ENCODE measurements at regions not wholly inside any gene's neighbourhood (a gene's known extent, or its start where the extent isn't known, plus 50 kb on each side); places are given as distances from the start of the nearest gene placed in this dataset.

DNA sequence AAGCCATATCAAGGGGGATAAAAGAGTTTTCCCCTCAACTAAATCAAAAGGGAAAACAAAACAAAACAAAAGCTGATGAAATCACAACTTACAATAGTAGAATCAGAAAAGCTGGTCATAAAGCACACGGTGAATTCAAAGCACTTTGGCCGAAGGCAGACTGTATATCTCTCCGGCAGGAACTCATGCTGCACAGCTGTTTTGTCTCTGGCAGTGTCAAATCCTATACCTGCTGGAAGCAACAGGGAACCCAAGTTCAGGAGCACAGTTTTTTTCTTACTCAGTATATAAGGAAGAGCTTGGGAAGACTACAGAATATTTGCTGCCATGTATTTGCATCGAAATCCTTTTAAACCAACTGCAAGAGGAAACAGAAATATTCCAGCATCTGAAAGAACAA lies 213.7 kb downstream of the RFC3 start:
- H3K4me3 ChIP-seq (ENCODE audit: low read depth, low read length), result no peak overlapping the region
- no peak overlapping the region for H3K9ac ChIP-seq (ENCODE audit: low read depth, low read length)
- H3K36me3 ChIP-seq (ENCODE audit: control insufficient read depth, insufficient read depth, low read length), result no peaks in the 10 kb centered on the region
- H3K4me1 ChIP-seq (ENCODE audit: control insufficient read depth, insufficient read depth, low read length), result no peaks in the 10 kb centered on the region
- no peaks in the 10 kb centered on the region for H3K27me3 ChIP-seq (ENCODE audit: control insufficient read depth, insufficient read depth, low read length)
- no peaks in the 10 kb centered on the region for H3K9me3 ChIP-seq (ENCODE audit: control insufficient read depth, insufficient read depth, low read length)

DNA sequence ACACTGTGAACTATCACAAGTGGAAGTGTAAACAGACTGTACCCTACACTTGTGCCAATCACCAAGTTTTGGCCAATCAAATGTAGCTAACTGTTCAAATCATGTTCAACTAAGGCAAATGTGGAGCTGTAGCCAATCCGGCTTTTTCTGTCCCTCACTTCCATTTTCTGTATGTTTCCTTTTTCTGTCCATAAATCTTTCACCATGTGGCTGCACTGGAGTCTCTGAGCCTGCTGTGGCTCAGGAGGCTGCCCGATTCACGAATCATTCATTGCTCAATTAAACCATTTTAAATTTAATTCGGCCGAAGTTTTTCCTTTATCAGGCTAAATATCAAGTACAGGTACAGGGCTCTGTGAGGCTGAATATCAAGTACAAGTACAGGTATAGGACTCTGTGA lies 216.5 kb downstream of the RFC3 start:
- H3K4me3 ChIP-seq (ENCODE audit: low read depth, low read length), result no peak overlapping the region
- H3K9me3 ChIP-seq (ENCODE audit: control insufficient read depth, insufficient read depth, low read length), result no peaks in the 10 kb centered on the region
- no peaks in the 10 kb centered on the region for H3K36me3 ChIP-seq (ENCODE audit: control insufficient read depth, insufficient read depth, low read length)
- no peaks in the 10 kb centered on the region for H3K4me1 ChIP-seq (ENCODE audit: control insufficient read depth, insufficient read depth, low read length)
- no peaks in the 10 kb centered on the region for H3K27me3 ChIP-seq (ENCODE audit: control insufficient read depth, insufficient read depth, low read length)
- H3K9ac ChIP-seq (ENCODE audit: low read depth, low read length), result no peak overlapping the region

DNA sequence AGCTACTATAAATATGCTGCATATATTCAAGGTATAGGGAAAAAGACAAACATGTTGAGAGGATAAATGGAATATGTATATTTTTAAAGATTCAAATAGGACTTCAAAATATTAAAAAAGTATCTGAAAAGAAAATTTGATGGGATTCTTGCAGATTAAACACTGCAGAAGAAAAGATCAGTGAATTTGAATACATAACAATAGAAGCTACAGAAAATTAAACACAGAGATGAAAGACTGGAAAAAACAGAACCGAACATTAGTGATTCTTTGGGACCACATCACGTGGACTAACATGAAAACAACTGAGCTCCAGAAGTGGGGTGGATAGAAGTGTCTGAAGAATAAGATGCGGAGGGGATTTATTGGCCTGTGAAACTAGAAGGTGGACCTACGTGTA lies 217.2 kb downstream of the RFC3 start:
- no peak overlapping the region for H3K4me3 ChIP-seq (ENCODE audit: low read depth, low read length)

DNA sequence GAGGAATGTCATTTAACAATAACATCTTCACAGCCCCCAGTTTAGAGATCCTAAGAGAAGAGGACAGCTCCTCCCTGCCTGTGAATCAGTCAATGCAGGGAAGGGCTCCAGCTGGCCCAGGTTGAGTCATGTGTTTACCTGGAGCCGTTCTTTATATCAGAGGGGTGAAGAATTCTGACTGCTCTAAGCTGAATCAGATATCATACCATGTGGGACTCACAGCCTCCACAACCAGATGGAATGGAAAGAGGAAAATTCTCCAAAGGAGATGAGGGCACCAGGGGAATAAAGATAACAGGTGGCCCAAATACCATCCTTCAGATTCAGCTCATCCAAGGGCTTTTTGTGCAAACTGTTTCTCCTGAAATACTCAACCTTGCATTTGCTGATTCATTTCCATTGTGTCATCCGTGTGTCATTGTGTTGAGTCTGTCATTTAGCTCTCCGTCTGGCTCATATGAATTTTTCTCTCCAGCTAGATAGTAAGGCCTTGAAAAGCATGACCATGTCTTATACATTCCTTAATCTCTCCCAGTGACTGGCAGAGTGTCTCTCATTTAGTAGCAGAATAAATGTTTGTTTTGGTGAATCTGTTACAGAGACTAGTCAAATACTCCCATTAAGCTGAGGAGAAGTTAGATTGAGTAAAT lies 217.9 kb downstream of the RFC3 start:
- H3K4me3 ChIP-seq (ENCODE audit: low read depth, low read length), result no peak overlapping the region
- no peak overlapping the region for H3K9ac ChIP-seq (ENCODE audit: low read depth, low read length)
- no peaks in the 10 kb centered on the region for H3K36me3 ChIP-seq (ENCODE audit: control insufficient read depth, insufficient read depth, low read length)
- no peaks in the 10 kb centered on the region for H3K4me1 ChIP-seq (ENCODE audit: control insufficient read depth, insufficient read depth, low read length)
- H3K27me3 ChIP-seq (ENCODE audit: control insufficient read depth, insufficient read depth, low read length), result no peaks in the 10 kb centered on the region
- no peaks in the 10 kb centered on the region for H3K9me3 ChIP-seq (ENCODE audit: control insufficient read depth, insufficient read depth, low read length)

More for the DNA sequence above, 217.2 kb downstream of the RFC3 start:
- H3K4me1 ChIP-seq (ENCODE audit: control insufficient read depth, insufficient read depth, low read length), result no peaks in the 10 kb centered on the region
- no peaks in the 10 kb centered on the region for H3K36me3 ChIP-seq (ENCODE audit: control insufficient read depth, insufficient read depth, low read length)
- no peaks in the 10 kb centered on the region for H3K9me3 ChIP-seq (ENCODE audit: control insufficient read depth, insufficient read depth, low read length)
- H3K9ac ChIP-seq (ENCODE audit: low read depth, low read length), result no peak overlapping the region
- no peaks in the 10 kb centered on the region for H3K27me3 ChIP-seq (ENCODE audit: control insufficient read depth, insufficient read depth, low read length)

DNA sequence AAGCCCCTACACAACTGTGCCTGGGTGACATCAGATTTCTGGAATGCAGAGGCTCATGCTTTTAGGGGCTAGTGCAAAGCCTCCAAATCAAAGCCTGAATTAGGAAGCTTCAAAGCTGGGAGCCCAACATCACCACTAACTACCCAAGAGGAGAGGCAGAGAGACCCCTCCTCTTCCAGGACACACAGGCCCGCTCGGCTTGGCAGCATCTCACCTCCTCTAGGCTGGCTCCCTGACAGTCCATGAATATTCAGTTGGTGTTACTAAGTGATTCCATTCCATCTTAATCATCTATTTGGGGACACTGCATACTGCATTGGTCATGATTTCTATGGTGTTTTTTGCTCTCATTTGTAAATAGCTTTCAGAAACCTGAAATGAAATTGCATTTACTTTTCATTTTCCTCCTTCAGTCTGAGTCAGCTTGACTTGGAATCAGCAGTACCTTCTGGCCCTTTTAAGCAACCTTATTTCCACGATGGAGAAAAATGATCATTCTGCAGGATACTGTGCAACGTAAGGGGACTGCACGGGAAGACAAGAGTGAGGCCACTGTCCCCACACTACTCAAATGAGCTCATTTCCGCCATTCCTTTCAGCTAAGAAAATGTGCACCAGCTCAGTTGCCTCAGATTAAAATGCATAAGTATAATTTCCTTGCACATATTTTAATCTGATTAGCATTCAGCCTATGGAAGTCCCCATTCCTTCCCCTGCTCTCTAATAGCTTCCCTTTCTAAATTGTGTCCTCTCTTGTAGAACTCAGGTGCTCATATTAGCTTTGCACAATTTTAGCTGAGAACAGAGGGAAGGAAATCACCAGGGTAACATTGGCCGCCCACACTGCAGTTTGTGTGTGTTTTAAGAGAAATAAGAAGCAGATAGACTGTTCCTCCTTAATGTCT lies 219.9 kb downstream of the RFC3 start:
- Histone ChIP-seq H3K9me3 (ENCODE audit: control insufficient read depth, insufficient read depth, low read length) (no peaks in the 10 kb centered on the region), H3K9ac (ENCODE audit: low read depth, low read length) (no peak overlapping the region), H3K4me3 (ENCODE audit: low read depth, low read length) (no peak overlapping the region), H3K4me1 (ENCODE audit: control insufficient read depth, insufficient read depth, low read length) (no peaks in the 10 kb centered on the region), H3K36me3 (ENCODE audit: control insufficient read depth, insufficient read depth, low read length) (no peaks in the 10 kb centered on the region), H3K27me3 (ENCODE audit: control insufficient read depth, insufficient read depth, low read length) (no peaks in the 10 kb centered on the region)

DNA sequence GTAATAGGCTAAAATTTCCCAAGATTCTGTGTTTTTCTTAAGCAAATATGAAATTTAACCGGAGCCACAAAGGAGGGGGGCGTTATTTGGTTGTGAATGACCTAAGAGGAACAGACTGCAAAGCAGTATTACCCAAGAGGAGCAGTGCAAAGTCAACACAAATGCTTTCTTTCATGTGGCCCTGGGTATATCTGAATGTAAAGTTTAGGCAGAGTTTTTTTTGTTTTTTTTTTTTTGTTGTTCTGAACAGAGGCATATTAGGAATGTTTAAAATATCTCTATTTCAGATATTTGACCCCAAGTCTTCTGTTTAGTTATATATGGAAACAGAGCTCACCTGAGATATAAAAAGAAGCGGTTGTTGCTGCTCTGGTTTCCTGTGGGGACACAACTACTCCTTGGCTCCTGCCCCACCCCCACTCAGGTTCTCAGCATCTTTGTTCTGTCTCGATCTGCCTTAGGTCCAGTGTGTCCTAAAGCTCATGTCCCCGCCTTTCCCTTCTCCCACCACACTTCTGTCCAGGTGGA lies 220.7 kb downstream of the RFC3 start:
- Histone ChIP-seq H3K4me1 (ENCODE audit: control insufficient read depth, insufficient read depth, low read length) (no peaks in the 10 kb centered on the region), H3K4me3 (ENCODE audit: low read depth, low read length) (no peak overlapping the region), H3K27me3 (ENCODE audit: control insufficient read depth, insufficient read depth, low read length) (no peaks in the 10 kb centered on the region), H3K9ac (ENCODE audit: low read depth, low read length) (no peak overlapping the region), H3K36me3 (ENCODE audit: control insufficient read depth, insufficient read depth, low read length) (no peaks in the 10 kb centered on the region), H3K9me3 (ENCODE audit: control insufficient read depth, insufficient read depth, low read length) (no peaks in the 10 kb centered on the region)

DNA sequence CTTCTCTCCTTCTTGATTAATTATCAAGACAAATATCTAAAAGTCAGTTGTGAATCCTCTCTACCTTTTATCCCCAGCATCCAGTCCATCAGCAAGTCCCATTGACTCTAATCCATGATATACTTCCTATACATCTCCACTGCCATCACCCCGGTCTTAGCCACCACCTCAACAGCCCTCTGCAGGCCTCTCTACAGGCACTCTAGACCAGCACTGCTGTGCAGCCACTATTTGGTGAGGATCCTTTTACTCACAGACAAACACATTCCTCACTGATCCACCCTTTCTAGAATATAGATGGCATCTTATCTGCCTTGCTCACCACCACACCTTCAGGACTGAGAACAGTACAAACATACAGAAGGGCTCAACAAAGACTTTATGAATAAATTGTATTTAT lies 221.7 kb downstream of the RFC3 start:
- Histone ChIP-seq H3K27me3 (ENCODE audit: control insufficient read depth, insufficient read depth, low read length) (no peaks in the 10 kb centered on the region), H3K36me3 (ENCODE audit: control insufficient read depth, insufficient read depth, low read length) (no peaks in the 10 kb centered on the region), H3K9me3 (ENCODE audit: control insufficient read depth, insufficient read depth, low read length) (no peaks in the 10 kb centered on the region), H3K9ac (ENCODE audit: low read depth, low read length) (no peak overlapping the region), H3K4me1 (ENCODE audit: control insufficient read depth, insufficient read depth, low read length) (no peaks in the 10 kb centered on the region), H3K4me3 (ENCODE audit: low read depth, low read length) (no peak overlapping the region)

DNA sequence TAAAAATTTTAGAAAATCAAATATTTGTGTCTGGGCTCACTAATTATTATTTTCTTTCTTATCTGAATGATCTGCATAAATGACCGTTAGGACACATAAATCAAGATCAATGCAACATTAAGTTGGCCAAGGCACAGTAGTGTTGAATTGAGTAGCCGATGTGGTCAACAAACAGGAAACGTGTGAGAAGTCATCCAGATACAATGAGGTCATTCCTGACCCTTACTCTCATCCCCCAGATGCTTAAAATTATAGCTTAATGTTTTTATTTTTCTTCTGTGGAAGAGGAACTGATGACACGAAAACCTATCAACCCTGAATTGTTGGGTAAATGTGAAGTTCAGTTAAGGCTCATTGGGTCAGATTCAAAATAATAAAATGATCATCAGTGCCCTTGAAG lies 222.9 kb downstream of the RFC3 start:
- Histone ChIP-seq H3K4me3 (ENCODE audit: low read depth, low read length) (no peak overlapping the region), H3K9ac (ENCODE audit: low read depth, low read length) (no peak overlapping the region), H3K36me3 (ENCODE audit: control insufficient read depth, insufficient read depth, low read length) (no peaks in the 10 kb centered on the region), H3K27me3 (ENCODE audit: control insufficient read depth, insufficient read depth, low read length) (no peaks in the 10 kb centered on the region), H3K4me1 (ENCODE audit: control insufficient read depth, insufficient read depth, low read length) (no peaks in the 10 kb centered on the region), H3K9me3 (ENCODE audit: control insufficient read depth, insufficient read depth, low read length) (no peaks in the 10 kb centered on the region)

DNA sequence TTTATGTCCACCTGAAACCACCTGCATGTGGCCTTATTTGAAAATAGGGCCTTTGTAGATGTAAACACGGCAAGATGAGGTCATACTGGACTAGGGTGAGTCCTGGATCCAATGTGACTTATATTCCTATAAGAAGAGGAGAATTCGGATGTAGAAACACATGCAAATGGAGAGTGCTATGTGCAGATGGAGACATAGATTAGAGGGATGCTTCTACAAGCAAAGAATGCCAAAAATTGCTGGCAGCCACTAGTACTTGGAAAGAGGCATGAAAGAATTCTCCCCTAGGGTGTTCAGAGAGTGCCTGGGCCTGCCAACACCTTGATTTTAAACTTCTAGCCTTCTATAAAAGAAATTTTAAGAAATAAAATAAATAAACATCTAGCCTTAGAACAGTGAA lies 226.1 kb downstream of the RFC3 start:
- no peak overlapping the region for H3K4me3 ChIP-seq (ENCODE audit: low read depth, low read length)
- H3K27me3 ChIP-seq (ENCODE audit: control insufficient read depth, insufficient read depth, low read length), result no peaks in the 10 kb centered on the region
- no peaks in the 10 kb centered on the region for H3K36me3 ChIP-seq (ENCODE audit: control insufficient read depth, insufficient read depth, low read length)
- no peak overlapping the region for H3K9ac ChIP-seq (ENCODE audit: low read depth, low read length)
- H3K4me1 ChIP-seq (ENCODE audit: control insufficient read depth, insufficient read depth, low read length), result no peaks in the 10 kb centered on the region
- no peaks in the 10 kb centered on the region for H3K9me3 ChIP-seq (ENCODE audit: control insufficient read depth, insufficient read depth, low read length)

DNA sequence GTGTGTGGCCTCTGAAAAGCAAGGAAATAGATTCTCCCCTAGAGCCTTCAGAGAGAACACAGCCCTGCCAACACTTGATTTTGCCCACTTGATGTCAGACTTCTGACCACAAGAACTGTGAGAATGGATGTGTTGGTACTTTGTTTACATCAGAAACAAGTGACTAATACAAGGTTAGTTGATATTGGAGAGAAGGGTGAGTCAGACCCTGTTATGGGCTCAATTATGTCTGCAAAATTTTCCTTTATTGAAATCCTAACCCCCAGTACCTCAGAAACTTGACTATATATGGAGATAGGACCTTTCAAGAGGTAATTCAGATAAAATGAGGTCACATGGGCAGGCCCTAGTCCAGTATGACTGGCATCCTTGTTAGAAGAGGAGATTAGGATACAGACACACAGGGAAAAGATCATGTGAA lies 226.7 kb downstream of the RFC3 start:
- no peaks in the 10 kb centered on the region for H3K36me3 ChIP-seq (ENCODE audit: control insufficient read depth, insufficient read depth, low read length)
- no peak overlapping the region for H3K9ac ChIP-seq (ENCODE audit: low read depth, low read length)
- H3K9me3 ChIP-seq (ENCODE audit: control insufficient read depth, insufficient read depth, low read length), result no peaks in the 10 kb centered on the region
- H3K27me3 ChIP-seq (ENCODE audit: control insufficient read depth, insufficient read depth, low read length), result no peaks in the 10 kb centered on the region
- no peaks in the 10 kb centered on the region for H3K4me1 ChIP-seq (ENCODE audit: control insufficient read depth, insufficient read depth, low read length)
- no peak overlapping the region for H3K4me3 ChIP-seq (ENCODE audit: low read depth, low read length)

DNA sequence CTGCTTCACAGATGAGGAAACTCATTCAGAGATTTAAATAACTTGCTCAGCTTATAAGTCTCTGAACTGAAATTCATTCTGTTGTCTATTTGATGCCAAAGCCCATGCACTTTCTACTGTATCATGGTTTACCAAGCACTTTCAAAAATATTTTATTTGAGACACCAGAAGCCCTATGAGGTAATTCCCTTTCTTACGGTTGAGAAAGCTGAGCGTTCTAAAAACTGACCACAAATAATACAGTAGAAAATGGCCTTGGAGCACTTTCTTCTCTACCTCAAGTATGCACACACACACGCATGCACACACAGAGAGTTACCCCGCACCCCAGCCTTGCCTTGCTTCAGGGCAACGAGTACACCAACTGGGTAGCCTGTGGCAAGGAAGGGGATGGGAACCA lies 228.5 kb downstream of the RFC3 start:
- Histone ChIP-seq H3K9ac (ENCODE audit: low read depth, low read length) (no peak overlapping the region), H3K27me3 (ENCODE audit: control insufficient read depth, insufficient read depth, low read length) (no peaks in the 10 kb centered on the region), H3K4me1 (ENCODE audit: control insufficient read depth, insufficient read depth, low read length) (no peaks in the 10 kb centered on the region), H3K9me3 (ENCODE audit: control insufficient read depth, insufficient read depth, low read length) (no peaks in the 10 kb centered on the region), H3K4me3 (ENCODE audit: low read depth, low read length) (no peak overlapping the region), H3K36me3 (ENCODE audit: control insufficient read depth, insufficient read depth, low read length) (no peaks in the 10 kb centered on the region)

DNA sequence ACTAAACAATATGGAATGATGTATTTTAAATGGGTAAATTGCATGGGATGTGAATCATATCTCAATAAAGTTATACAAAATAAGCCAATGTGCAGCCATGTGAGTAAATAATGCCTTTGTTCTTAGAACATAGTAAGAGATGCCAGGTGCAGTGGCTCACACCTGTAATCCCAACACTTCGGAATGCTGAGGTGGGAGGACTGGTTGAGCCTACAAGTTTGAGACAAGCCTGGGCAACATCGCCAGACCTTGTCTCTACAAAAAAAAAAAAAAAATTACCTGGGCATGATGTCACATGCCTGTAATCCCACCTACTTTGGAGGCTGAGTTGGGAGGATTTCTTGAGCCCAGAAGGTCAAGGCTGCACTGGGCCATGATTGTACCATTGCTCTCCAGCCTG lies 230.7 kb downstream of the RFC3 start:
- Histone ChIP-seq H3K27me3 (ENCODE audit: control insufficient read depth, insufficient read depth, low read length) (no peaks in the 10 kb centered on the region), H3K9me3 (ENCODE audit: control insufficient read depth, insufficient read depth, low read length) (no peaks in the 10 kb centered on the region), H3K36me3 (ENCODE audit: control insufficient read depth, insufficient read depth, low read length) (no peaks in the 10 kb centered on the region), H3K9ac (ENCODE audit: low read depth, low read length) (no peak overlapping the region), H3K4me3 (ENCODE audit: low read depth, low read length) (no peak overlapping the region), H3K4me1 (ENCODE audit: control insufficient read depth, insufficient read depth, low read length) (no peaks in the 10 kb centered on the region)
